ENCODE measurements at regions not wholly inside any gene's neighbourhood (a gene's known extent, or its start where the extent isn't known, plus 50 kb on each side); places are given as distances from the start of the nearest gene placed in this dataset.
"Not testable (repeated sequence)": the region's sequence is repeated elsewhere in the genome, so short reads cannot be mapped to it uniquely, and the experiment has no call there.

DNA sequence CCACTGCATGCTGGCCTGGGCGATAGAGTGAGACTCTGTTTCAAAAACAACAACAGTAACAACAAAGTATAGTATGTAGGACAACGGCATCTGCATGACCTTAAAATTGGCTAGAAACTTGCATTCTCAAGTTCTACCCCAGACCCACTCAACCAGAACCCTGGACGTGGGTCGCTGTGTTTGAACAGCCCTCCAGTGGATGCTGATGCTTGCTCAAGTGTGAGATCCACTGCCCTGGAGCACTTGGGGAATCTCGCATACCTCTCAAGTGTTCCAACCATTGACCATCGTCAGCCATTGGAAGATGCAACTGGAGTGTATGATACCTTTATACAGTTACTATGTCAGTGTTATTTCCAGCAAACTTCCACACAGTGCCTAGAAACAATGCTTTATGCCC, 435.9 kb downstream of the DCDC2C start:
- no peak for DNase-seq (ENCODE audit: low spot score)

GRCh38 chr2:4139731-4140130, 436.4 kb downstream of the DCDC2C start:
- no peak for DNase-seq (ENCODE audit: low spot score)

DNA sequence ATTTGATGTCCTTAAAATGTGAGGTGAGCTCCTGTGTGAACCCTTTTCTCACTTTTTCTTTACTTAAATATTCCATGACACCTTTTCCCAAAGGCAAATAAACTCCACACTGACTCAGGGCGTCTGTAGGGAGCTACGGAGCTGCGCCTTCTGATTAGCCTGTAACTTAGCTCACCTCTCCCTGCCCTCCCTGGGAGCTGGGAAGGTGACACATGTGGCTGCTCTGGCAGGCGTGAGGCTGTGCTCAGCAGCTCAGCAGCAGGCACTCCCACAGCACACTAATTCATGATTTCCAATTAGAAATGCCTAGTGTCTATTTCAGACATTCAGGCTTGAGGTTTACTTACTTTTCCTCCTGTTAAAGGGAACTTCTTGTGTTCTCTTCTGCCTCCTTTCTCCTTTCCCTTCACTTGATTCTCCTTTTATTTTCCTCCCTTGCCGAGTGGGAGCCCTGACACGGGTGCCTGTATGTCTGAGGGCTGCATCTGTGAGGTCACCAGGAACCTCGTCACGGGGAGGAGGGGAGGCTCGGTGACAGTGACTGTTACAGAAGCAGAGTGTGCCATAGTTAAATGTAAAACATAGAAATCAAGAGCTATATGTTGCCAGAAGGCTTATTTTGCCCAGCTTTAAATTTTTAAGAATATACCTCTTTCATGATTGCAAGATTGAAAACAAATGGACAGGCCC, 437.1 kb downstream of the DCDC2C start:
- no peak for DNase-seq (ENCODE audit: low spot score)

GRCh38 chr2:4144731-4145130, 441.4 kb downstream of the DCDC2C start:
- no peak for DNase-seq (ENCODE audit: low spot score)

- no peak for DNase-seq (ENCODE audit: low spot score)
Observed at GRCh38 chr2:4151521-4151920, 448.1 kb downstream of the DCDC2C start.

GRCh38 chr2:4152051-4152450, 448.7 kb downstream of the DCDC2C start:
- DNase-seq (ENCODE audit: low spot score), result no peak

- DNase-seq (ENCODE audit: low spot score), result no peak
Observed at GRCh38 chr2:4168834-4169233, 465.5 kb downstream of the DCDC2C start.

GRCh38 chr2:4174796-4175195, 471.4 kb downstream of the DCDC2C start:
- no peak for DNase-seq (ENCODE audit: low spot score)

- no peak for DNase-seq (ENCODE audit: low spot score)
Observed at GRCh38 chr2:4175343-4175742, 472.0 kb downstream of the DCDC2C start.

DNA sequence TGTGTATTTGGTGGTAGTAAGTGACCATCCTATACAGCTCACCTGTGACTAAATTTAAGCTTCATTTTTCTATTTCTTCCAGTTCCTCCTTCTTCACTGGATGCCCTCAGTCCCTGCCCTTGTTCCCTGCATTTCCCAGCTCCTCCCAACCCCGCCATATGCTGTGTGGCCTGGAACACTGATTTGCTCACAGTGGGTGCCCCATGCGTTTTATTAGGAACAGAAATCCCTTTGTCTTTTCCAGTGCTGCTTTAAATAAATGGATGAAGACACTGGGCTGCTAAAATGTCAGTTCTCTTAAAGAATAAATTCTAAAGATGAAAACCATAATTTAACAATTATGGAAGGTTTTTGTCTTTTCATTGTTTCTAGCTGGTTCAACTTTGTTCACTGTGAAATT, 477.3 kb downstream of the DCDC2C start:
- no peak for DNase-seq (ENCODE audit: low spot score)

DNA sequence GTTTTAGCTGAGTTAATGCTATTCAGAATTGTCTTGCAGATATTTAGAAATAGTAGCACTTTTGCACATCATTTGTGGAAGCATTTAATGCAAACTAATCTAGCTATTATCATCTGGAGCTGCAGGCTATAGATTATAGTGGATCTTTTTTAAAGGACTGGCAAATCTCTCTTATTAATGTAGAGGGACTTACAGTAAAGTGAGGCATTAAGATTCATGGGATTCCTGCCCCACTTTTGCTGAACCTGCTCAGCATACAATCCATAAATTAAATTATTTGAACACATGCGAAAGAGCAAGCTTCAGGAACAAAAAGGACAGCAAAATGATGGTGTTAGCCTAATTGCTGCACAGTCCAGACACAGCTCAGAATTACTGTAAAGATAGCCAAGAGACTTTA, 477.7 kb downstream of the DCDC2C start:
- DNase-seq (ENCODE audit: low spot score), result no peak

DNA sequence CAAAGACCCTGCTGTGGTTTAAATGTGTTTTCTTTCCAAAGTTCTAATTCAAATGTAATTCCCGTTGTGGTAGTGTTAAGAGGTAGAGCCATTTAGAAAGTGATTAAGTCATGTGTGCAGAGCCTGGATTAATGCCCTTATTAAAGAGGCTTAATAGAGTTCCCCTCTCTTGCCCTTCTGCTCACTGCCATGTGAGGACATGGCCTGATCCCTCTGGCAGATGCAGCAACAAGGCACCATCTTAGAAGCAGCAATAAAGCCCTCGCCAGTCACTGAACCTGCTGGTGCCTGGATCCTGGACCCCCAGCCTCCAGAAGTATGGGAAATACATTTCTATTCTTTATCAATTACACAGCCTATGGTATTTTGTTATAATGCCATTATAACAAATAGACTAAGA, 485.2 kb downstream of the DCDC2C start:
- no peak for DNase-seq (ENCODE audit: low spot score)

GRCh38 chr2:4190548-4190947, 487.2 kb downstream of the DCDC2C start:
- DNase-seq (ENCODE audit: low spot score), result no peak

GRCh38 chr2:4192119-4192518, 488.7 kb downstream of the DCDC2C start:
- no peak for DNase-seq (ENCODE audit: low spot score)

- no peak for DNase-seq (ENCODE audit: low spot score)
Observed at GRCh38 chr2:4214444-4215205, 511.2 kb downstream of the DCDC2C start.

DNA sequence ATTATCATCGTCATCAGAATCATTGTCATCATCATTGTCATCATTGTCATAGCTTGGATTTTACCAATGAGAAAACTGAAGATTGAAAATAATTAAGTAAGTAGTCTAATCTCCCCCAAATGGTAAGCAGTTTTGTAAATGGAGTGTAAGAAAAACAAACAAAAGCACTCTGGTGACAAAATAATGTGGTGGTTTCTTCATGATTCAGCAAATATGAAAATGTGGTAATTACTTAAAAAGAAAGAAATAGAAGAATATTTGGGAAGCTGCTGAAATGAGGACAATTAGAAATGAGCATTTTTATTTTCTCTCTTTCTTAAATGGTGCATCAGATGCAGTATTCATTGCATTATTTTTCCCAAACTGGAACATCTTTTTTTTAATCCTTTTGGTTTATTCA, 514.4 kb downstream of the DCDC2C start:
- no peak for DNase-seq (ENCODE audit: low spot score)

GRCh38 chr2:4219101-4219500, 515.7 kb downstream of the DCDC2C start:
- no peak for DNase-seq (ENCODE audit: low spot score)

DNA sequence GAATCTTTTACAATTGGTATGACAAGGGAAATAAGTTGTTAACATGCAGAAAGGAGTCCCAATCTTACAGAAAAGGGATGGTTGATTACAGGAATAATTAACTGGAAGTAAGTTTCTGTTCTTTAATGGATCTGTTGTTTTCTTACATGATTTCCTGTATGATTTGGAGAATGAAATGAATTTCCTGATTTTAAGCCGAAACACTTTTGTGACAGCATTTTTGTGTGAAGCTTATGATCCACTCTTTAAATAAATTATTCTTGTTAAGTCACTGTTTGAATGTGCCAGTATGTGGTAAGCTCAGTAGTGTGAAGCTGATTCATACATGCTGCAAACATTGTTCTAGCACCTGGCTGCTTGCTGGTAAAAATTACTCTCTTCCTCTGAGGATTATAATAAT, 516.2 kb downstream of the DCDC2C start:
- no peak for DNase-seq (ENCODE audit: low spot score)

GRCh38 chr2:4221434-4221833, 518.1 kb downstream of the DCDC2C start:
- no peak for DNase-seq (ENCODE audit: low spot score)

GRCh38 chr2:4221845-4222244, 518.5 kb downstream of the DCDC2C start:
- DNase-seq (ENCODE audit: low spot score), result no peak

DNA sequence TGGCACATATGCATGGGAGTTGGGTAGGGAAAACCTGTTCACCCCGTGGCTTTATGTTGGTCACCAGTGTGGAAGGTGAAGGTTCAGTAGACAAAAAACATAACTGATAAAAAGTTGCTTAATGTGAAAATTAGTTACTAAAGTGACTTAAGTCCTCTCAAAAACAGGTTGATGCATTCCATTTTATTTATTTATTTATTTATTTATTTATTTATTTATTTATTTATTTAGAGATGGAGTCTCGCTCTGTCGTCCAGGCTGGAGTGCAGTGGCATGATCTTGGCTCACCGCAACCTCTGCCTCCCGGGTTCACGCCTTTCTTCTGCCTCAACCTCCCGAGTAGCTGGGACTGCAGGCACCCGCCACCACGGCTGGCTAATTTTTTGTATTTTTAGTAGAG, 541.0 kb downstream of the DCDC2C start:
- DNase-seq (ENCODE audit: low spot score), result not testable (repeated sequence)

DNA sequence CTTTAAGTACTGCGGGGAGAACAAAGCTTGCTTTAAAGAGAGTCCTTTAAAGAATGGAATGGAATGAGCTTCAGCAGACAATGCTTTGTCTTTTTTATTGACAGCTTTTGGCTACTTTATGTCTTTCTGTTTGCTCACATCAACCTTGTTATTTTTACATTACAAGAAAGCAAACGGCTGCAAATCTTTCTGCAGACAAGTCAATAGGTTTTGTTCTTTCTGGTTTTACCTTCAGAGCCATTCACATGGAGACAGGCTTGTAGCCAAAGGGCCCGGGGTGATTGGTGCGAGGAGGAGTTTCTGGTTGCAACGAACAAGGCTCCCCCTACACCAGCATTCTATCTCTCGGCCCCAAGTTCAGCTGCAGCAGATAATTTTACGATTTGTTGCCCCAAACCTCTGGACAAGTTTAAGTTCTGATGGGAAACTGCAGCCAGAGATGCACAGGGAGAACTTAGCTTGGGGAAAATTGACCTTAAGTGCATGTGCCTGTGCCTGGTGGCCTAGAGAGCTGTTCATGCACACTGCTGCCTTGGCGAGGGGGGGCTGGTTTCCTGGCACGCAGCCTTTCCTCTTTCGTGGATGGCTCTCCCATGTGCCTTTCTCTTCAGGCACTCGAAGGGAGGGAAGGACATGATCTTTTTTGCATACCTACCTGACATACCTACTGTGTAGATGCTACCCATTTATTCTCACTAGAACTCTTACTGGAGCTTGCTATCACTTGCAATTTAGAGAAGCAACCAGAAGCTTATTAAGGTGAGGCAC, 543.2 kb downstream of the DCDC2C start:
- no peak for DNase-seq (ENCODE audit: low spot score)

DNA sequence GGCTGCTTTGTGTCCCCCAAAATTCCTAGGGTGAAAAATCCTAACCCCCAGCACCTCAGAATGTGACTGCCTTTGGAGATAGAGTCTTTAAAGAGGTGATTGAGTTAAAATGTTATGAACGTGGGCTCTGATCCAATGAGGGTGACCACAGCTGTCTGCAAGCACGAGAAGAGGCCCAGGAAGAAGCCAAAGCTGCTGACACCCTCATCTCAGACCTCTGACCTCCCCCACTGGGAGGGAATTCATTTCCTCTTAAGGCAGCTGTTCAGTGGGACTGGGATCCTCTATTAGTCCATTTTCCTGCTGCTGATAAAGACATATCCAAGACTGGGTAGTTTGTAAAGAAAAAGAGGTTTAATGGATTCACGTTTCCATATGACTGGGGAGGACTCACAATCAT, 544.4 kb downstream of the DCDC2C start:
- no peak for DNase-seq (ENCODE audit: low spot score)
